ENCODE measurements at regions not wholly inside any gene's neighbourhood (a gene's known extent, or its start where the extent isn't known, plus 50 kb on each side); places are given as distances from the start of the nearest gene placed in this dataset.

GRCh38 chr2:173720306-173720705, 244.9 kb downstream of the SP3 start:
- TF ChIP-seq FOXM1 (IDR thresholded peaks at IDR 0.05; ENCODE audit: borderline replicate concordance) (no peak), HDGF (IDR thresholded peaks at IDR 0.05; ENCODE audit: borderline replicate concordance) (no peak), SUZ12 (IDR thresholded peaks at IDR 0.05) (no peak), FOXA1 (IDR thresholded peaks at IDR 0.05) (no peak), PKNOX1 (IDR thresholded peaks at IDR 0.05) (no peak), SP1 (IDR thresholded peaks at IDR 0.05) (no peak), NFRKB (IDR thresholded peaks at IDR 0.05) (no peak)
